Small intestine (tissue), 7 donors: ENCODE measurements at regions not wholly inside any gene's neighbourhood (a gene's known extent, or its start where the extent isn't known, plus 50 kb on each side); places are given as distances from the start of the nearest gene placed in this dataset.

ENCODE experiments used
- DNase-seq, 2 donors: peaks; one replicate each; pipeline versions ENCODE4 v3.0.0 to v3.0.0-alpha.2; 2013
- FAIRE-seq: peaks from 2 replicates; lab custom pipeline; 2012; peaks lifted over from hg19 to GRCh38; lab: Jason Lieb, UNC
- H3K27ac ChIP-seq, 3 donors: one replicate each; pipeline ENCODE4 v1.5.1; 2013; ENCODE audit warnings: low read length in 2 of 3, mild to moderate bottlenecking in 2 of 3, control low read depth in 1 of 3, inconsistent platforms in 1 of 3, low read depth in 1 of 3, moderate library complexity in 1 of 3
- H3K27me3 ChIP-seq, 3 donors: one replicate each; pipeline ENCODE4 v1.6.1; 2013; ENCODE audit warnings: low read length in 3 of 3, inconsistent platforms in 1 of 3; ENCODE audit not compliant: control insufficient read depth in 3 of 3, insufficient read depth in 3 of 3
- H3K36me3 ChIP-seq, 3 donors: one replicate each; pipeline ENCODE4 v1.6.1; 2013; ENCODE audit warnings: low read length in 3 of 3, inconsistent platforms in 1 of 3, low read depth in 1 of 3, mild to moderate bottlenecking in 1 of 3, moderate library complexity in 1 of 3; ENCODE audit not compliant: control insufficient read depth in 3 of 3, insufficient read depth in 2 of 3
- H3K4me1 ChIP-seq, 3 donors: one replicate each; pipeline ENCODE4 v1.6.1; 2013; ENCODE audit warnings: low read length in 2 of 3, inconsistent platforms in 1 of 3, low read depth in 1 of 3, mild to moderate bottlenecking in 1 of 3, moderate library complexity in 1 of 3; ENCODE audit not compliant: control insufficient read depth in 3 of 3, insufficient read depth in 2 of 3
- H3K4me3 ChIP-seq, 3 donors: one replicate each; pipeline ENCODE4 v1.5.1; 2013; ENCODE audit warnings: low read length in 3 of 3, control low read depth in 1 of 3, inconsistent platforms in 1 of 3, low read depth in 1 of 3, mild to moderate bottlenecking in 1 of 3, moderate library complexity in 1 of 3
- H3K9me3 ChIP-seq, 2 donors: one replicate each; pipeline ENCODE4 v1.6.1; 2013; ENCODE audit warnings: low read depth in 1 of 2, low read length in 1 of 2; ENCODE audit not compliant: control insufficient read depth in 2 of 2, insufficient read depth in 1 of 2
- WGBS, 3 donors: extraction: QIAGEN DNeasy Blood & Tissue Kit; methylation state at CpG; one replicate each; pipeline ENCODE4 v1.1.7; 2013; 5-methylcytosine and 5-hydroxymethylcytosine counted together
- donor health status: healthy with polysubstance abuse.
- donor health status: control.
- donor health status: control.
- donor health status: Bipolar disorder and iron deficiency.
- donor health status: healthy.

GRCh38 chr19:31670931-31671330 lies 321.7 kb upstream of the TSHZ3 start:
- no peak overlapping the region for H3K27ac ChIP-seq
- no peaks in the 10 kb centered on the region for H3K36me3 ChIP-seq
- H3K27me3 ChIP-seq, result no peaks in the 10 kb centered on the region
- no peaks in the 10 kb centered on the region for H3K4me1 ChIP-seq
- H3K9me3 ChIP-seq, result no peaks in the 10 kb centered on the region
- 81 to 91% (median 84%) methylated on average over 10 of the region's 10 CpGs for WGBS, 3 donors
- FAIRE-seq (no peak), DNase-seq (no peak)
- H3K4me3 ChIP-seq, result no peak overlapping the region

DNA sequence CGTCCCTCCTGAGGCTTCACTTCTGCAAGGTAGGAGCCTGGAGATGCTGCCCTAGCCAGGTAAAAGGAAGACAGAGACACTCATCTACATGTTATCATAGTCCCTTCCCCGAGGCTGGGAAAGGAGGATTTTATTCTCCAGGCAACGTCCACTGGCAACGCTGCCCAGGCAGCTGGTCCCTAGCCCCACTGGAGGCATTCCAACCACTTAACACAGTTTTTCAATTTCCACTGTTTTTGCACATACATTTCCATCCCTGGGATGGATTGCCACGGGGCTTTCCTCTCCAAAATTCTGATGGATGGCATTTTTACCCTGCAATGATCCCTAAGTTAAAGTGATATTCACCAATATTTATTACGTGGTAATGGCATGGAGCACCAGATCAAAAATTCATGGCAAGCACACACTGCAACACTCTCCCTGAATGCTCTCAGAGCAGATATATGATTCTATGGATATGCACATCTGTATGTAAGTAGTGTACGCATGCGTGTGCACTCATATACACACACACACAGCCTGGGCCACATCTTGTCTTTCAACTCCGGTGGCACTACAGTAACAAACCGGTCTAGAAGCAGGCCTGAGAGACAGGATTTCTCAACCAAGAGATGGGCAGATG lies 322.3 kb upstream of the TSHZ3 start:
- DNase-seq (no peak), FAIRE-seq (no peak)
- Histone ChIP-seq H3K36me3 (no peaks in the 10 kb centered on the region), H3K27me3 (no peaks in the 10 kb centered on the region), H3K27ac (no peak overlapping the region), H3K9me3 (no peaks in the 10 kb centered on the region), H3K4me3 (no peak overlapping the region), H3K4me1 (no peaks in the 10 kb centered on the region)
- WGBS, 3 donors, result 78% methylated on average over 10 of the region's 10 CpGs

DNA sequence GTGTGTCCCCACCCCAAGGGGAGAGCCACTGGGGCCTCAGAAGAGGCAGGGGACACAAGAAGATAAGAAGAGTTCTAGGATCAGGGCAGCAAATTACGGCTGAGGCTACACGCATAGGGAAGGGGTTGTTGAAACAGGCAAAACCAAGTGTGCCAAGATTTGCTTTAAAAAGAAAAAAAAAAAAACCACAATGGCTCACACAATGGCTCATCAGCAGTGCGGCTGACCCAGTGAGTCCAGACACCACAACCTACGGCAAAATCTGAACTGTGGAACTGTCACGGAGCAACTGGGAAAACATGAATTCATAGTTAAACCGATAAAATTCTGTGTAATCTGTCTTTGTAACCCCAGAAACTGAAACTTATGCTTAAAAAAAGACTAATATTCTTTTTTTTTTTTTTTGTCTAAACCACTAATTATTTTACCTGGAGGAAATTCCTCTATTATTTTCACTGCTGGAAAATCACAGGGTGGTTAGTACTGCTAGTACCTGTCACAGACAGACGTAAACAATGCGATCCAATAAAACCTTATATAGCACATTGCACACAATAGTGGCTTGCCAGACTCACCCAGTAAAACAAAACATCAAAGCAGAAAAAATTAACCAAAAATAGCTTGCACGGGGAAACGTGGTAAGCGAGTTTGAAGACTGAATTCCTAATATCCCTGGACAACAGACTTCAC lies 325.4 kb upstream of the TSHZ3 start:
- no peaks in the 10 kb centered on the region for H3K36me3 ChIP-seq
- H3K9me3 ChIP-seq, result no peaks in the 10 kb centered on the region
- 54 to 63% (median 57%) methylated on average over 11 of the region's 11 CpGs for WGBS, 3 donors
- FAIRE-seq (no peak), DNase-seq (no peak)
- no peak overlapping the region for H3K27ac ChIP-seq
- no peaks in the 10 kb centered on the region for H3K27me3 ChIP-seq
- H3K4me1 ChIP-seq, result no peaks in the 10 kb centered on the region
- no peak overlapping the region for H3K4me3 ChIP-seq

DNA sequence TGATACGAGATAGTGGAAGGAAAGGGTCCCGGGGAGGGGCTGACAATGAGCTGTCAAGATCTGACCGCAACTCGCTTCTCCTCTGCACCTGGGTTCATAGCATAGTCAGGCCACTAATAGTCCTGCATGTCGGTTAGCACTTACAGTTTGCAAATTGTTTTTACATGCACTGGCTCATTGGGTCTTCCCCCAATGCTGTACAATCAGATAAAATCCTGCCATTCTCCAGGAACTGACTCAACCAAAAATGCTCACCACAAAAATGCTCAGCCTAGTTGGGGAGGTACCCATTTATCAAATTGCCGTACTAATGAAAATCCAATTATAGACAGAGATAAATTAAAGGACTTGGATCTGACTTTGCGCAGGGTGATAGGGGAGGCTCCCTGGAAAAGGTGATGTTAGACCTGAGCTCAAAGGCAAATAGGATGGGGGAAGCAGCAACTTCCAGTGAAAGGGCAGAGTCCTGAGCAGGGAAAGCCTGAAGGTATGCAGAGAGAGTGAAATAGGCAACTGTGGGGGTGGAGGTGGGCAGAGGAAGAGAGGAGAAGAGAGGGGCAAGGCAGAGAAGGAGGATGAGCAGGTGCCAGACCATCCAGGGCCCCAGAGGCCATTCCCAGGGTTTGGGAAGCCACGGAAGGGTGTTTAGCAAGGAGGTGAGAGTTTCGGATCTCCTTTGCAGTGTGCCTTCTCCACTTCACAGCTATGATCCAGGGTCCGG lies 326.1 kb upstream of the TSHZ3 start:
- H3K9me3 ChIP-seq, result no peaks in the 10 kb centered on the region
- no peak overlapping the region for H3K4me3 ChIP-seq
- no peaks in the 10 kb centered on the region for H3K4me1 ChIP-seq
- FAIRE-seq (no peak), DNase-seq (no peak)
- WGBS, 3 donors, result 57 to 68% (median 67%) methylated on average over 10 of the region's 10 CpGs
- H3K27me3 ChIP-seq, result no peaks in the 10 kb centered on the region
- no peaks in the 10 kb centered on the region for H3K36me3 ChIP-seq
- no peak overlapping the region for H3K27ac ChIP-seq

DNA sequence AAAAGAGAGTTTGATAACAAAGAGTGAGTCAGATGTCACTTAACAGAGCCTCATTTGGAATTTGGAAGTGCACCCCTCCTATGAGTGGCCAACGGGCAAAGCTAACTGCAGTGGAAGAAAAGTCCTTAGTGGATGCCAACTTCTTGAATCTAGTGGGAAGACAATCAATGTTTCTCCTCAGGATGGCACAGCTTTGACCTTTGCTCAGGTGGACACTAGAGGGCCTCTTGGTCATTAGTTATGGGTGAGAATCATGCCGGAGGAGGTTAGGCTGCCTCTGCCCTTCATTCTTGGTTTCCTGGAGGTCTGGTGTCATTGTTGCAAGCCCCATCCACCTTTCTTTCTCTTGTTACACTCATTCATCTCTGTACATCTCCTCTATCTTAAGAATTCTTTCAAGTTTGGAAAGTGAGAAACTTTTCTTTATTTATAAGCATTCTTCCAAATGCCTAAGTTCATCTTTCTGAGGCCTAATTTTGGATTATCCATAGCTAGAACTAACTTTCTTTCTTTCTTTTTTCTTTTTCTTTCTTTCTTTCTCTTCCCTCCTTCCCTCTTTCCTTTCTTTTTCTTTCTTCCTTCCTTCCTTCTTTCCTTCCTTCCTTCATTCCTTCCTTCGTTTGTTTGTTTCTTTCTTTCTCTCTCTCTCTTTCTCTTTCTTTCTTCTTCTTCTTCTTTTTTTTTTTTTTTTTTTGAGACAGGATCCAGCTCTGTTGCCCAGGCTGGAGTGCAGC lies 327.2 kb upstream of the TSHZ3 start:
- Histone ChIP-seq H3K36me3 (no peaks in the 10 kb centered on the region), H3K4me1 (no peaks in the 10 kb centered on the region), H3K9me3 (no peaks in the 10 kb centered on the region), H3K27me3 (no peaks in the 10 kb centered on the region), H3K4me3 (no peak overlapping the region), H3K27ac (no peak overlapping the region)
- 47 to 62% (median 53%) methylated on average over 3 of the region's 3 CpGs for WGBS, 3 donors
- no peak for FAIRE-seq
- peak in 1 of 2 donors; percentile 2 for DNase-seq

DNA sequence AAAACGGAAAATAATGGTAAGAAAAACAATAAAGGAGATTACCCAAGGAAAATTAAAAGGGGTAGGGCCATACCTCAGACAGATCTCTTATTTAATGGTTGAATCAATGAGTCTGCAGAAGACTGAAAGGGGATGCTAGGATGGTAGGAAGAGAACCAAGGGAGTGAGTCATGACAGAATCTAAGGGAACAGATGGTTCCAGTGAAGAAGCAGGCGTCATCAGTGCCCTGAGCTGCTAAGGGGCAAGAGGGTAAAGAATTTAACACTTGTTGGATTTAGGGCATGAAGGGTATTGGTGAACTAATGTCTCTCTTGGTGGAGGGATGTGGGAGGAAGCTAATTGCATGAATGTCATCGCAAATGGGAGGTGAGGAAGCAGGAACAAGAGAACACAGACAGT lies 329.2 kb upstream of the TSHZ3 start:
- Histone ChIP-seq H3K27ac (no peak overlapping the region), H3K27me3 (no peaks in the 10 kb centered on the region), H3K36me3 (no peaks in the 10 kb centered on the region), H3K9me3 (no peaks in the 10 kb centered on the region), H3K4me1 (no peaks in the 10 kb centered on the region), H3K4me3 (no peak overlapping the region)
- FAIRE-seq (no peak), DNase-seq (no peak)
- 62 to 70% (median 62%) methylated on average over 3 of the region's 3 CpGs for WGBS, 3 donors

DNA sequence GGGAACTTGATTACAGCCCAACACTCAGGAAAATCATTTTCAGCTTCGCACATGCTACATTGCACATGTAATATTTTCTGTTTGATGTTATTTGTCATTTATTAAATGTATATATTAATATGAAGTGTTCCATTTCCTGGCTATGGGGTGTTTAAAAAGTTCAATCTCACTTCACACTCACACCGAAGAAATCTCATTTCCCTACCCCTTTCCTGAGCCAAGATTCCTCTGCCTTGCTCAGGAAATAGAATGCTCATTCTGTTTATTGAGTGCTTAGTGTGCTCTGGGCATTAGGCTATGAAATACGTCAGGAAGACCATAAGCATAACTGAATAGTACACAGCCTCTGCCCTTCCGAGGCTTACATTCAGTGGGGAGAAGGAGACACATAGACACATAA lies 331.9 kb upstream of the TSHZ3 start:
- no peak for FAIRE-seq
- H3K27me3 ChIP-seq, result no peaks in the 10 kb centered on the region
- no peak overlapping the region for H3K4me3 ChIP-seq
- no peak for DNase-seq
- H3K4me1 ChIP-seq, result no peaks in the 10 kb centered on the region
- WGBS, 3 donors, result 44 to 75% (median 71%) methylated on average over 4 of the region's 4 CpGs
- no peaks in the 10 kb centered on the region for H3K9me3 ChIP-seq
- no peaks in the 10 kb centered on the region for H3K36me3 ChIP-seq
- no peak overlapping the region for H3K27ac ChIP-seq

DNA sequence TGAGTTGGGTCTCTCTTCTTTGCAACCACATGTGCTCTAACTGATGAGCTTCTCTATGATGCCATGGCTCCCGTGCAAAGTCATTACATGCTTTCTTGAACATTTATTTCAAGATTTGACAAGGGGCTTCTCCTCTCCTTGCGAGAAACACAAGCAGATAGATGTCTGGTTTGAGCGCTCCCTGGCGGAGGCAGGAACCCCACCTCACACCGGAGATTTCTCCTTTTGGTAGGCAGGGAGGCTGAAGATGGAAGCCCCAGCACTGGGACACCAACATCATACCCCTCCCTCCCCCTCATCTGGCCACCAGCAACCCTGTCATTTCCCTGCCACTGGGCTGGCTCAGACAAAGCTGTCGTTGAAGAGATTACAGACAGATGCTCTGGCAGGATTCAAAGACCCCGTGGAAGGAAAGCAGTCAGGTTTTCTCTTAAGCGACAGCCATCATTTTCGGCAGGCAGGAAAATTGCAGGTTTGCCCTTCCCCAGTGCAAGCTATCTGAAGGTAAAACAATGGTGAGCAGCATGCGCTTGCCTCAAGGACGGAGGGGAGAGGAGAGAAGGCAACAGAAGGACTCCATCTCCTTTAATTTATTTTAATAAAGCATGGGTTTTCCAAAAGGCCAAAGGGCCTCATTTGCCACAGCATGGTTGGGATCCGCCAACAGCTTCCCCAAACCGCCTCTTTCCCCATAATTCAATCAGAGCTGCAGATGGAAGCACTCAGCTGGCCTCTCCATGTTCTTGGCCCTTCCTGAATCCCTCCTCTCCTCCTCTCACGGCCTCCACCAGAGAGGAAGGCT lies 344.1 kb upstream of the TSHZ3 start:
- no peak for DNase-seq
- no peaks in the 10 kb centered on the region for H3K4me1 ChIP-seq
- 81 to 86% (median 82%) methylated on average over 14 of the region's 14 CpGs for WGBS, 3 donors
- no peak overlapping the region for H3K27ac ChIP-seq
- H3K36me3 ChIP-seq, result no peaks in the 10 kb centered on the region
- no peak for FAIRE-seq
- H3K9me3 ChIP-seq, result no peaks in the 10 kb centered on the region
- H3K27me3 ChIP-seq, result no peaks in the 10 kb centered on the region
- H3K4me3 ChIP-seq, result no peak overlapping the region
